GM12878 (cell line): ENCODE measurements at regions not wholly inside any gene's neighbourhood (a gene's known extent, or its start where the extent isn't known, plus 50 kb on each side); places are given as distances from the start of the nearest gene placed in this dataset.

Source experiments
- ATAC-seq: fragments of 200-7000 bp; cut with Tn5 transposase; 3 replicates; pipeline ENCODE4 v1.9.1; 2020; ENCODE audit warnings: mild to moderate bottlenecking, moderate library complexity
- BruUV-seq: library from RNA; stranded (reverse); fragments of 400-500 nt; replicated peaks from 2 replicates; lab custom pipeline; 2021; lab: Mats Ljungman, UMichigan
- CTCF ChIA-PET: fragments of 300-600 bp; sonication (Branson Sonifier 250); formaldehyde crosslinking; extraction: SDS; loops from one replicate; lab custom pipeline; 2021; ENCODE audit warnings: inconsistent platforms; lab: Yijun Ruan, JAX
- POLR2A ChIA-PET: fragments of 350-600 bp; formaldehyde crosslinking; extraction: SDS; loops from one replicate; lab custom pipeline; 2021; ENCODE audit warnings: inconsistent platforms; lab: Charles Lee
- RAD21 ChIA-PET: fragments of 300-600 bp; sonication (Branson Sonifier 250); formaldehyde crosslinking; loops from one replicate; lab custom pipeline; 2023; ENCODE audit warnings: antibody characterized with exemption; ENCODE audit not compliant: unreplicated experiment; lab: Charles Lee
- SMC1A ChIA-PET: fragments of 300-600 bp; sonication (Branson Sonifier 250); formaldehyde crosslinking; loops from one replicate; lab custom pipeline; 2023; ENCODE audit not compliant: unreplicated experiment, uncharacterized antibody; lab: Charles Lee
- DNase-seq: peaks from one replicate; pipeline ENCODE4 v3.0.0-alpha.2; 2011; ENCODE audit warnings: low read depth, low spot score
- FAIRE-seq: peaks from 3 replicates; lab custom pipeline; 2011; peaks lifted over from hg19 to GRCh38; lab: Jason Lieb, UNC
- H2AFZ ChIP-seq: 2 replicates; pipeline ENCODE4 v1.6.0; 2011; ENCODE audit warnings: low read depth, low read length, control low read depth; ENCODE audit not compliant: control insufficient read depth
- H3K27ac ChIP-seq: 2 replicates; pipeline ENCODE4 v1.5.1; 2011; ENCODE audit warnings: control low read depth; ENCODE audit not compliant: control insufficient read depth, insufficient read depth
- H3K27me3 ChIP-seq, 2 experiments: replicated peaks in 1 of 2; 2 replicates each; pipeline versions ENCODE4 v1.6.0 to v1.6.1; 2011; ENCODE audit warnings: low read length in 1 of 2; ENCODE audit not compliant: control insufficient read depth in 2 of 2, insufficient read depth in 2 of 2
- H3K36me3 ChIP-seq, 2 experiments: 2 replicates each; pipeline ENCODE4 v1.5.1; 2011; ENCODE audit warnings: low read length in 1 of 2; ENCODE audit not compliant: control insufficient read depth in 2 of 2, insufficient read depth in 2 of 2
- H3K4me1 ChIP-seq: 2 replicates; pipeline ENCODE4 v1.6.1; 2011; ENCODE audit warnings: mild to moderate bottlenecking, low read length, moderate library complexity, mixed read lengths; ENCODE audit not compliant: control insufficient read depth, insufficient read depth
- H3K4me2 ChIP-seq: 2 replicates; pipeline ENCODE4 v1.6.0; 2011; ENCODE audit warnings: control low read depth; ENCODE audit not compliant: control insufficient read depth, insufficient read depth
- H3K4me3 ChIP-seq: fragments of 200-600 bp; sonication (generic); 2 replicates; pipeline ENCODE4 v1.5.1; 2016
- H3K79me2 ChIP-seq: 2 replicates; pipeline ENCODE4 v1.6.0; 2011; ENCODE audit warnings: low read length; ENCODE audit not compliant: control insufficient read depth, insufficient read depth
- H3K9ac ChIP-seq: 2 replicates; pipeline ENCODE4 v1.8.0; 2011; ENCODE audit warnings: low read length, control low read depth, mixed read lengths; ENCODE audit not compliant: control insufficient read depth, insufficient read depth
- H3K9me3 ChIP-seq: replicated peaks from 3 replicates; pipeline ENCODE4 v1.5.1; 2011; ENCODE audit warnings: mild to moderate bottlenecking, low read length; ENCODE audit not compliant: control insufficient read depth, insufficient read depth
- H4K20me1 ChIP-seq: 2 replicates; pipeline ENCODE4 v1.6.0; 2011; ENCODE audit not compliant: control insufficient read depth, insufficient read depth
- CHD4 ChIP-seq: fragments of 200-600 bp; sonication (generic); IDR thresholded peaks from 2 replicates; pipeline ENCODE4 v1.6.1; 2016; ENCODE audit warnings: mild to moderate bottlenecking
- ETV6 ChIP-seq, 2 experiments: fragments of 450-650 bp in 1 of 2; IDR thresholded peaks in 1 of 2; conservative IDR thresholded peaks in 1 of 2; 2 replicates each; pipeline ENCODE4 v1.6.1; 2014; ENCODE audit warnings: antibody characterized with exemption in 1 of 2, borderline replicate concordance in 1 of 2, low read depth in 1 of 2, mild to moderate bottlenecking in 1 of 2, moderate library complexity in 1 of 2
- GABPA ChIP-seq: IDR thresholded peaks from 2 replicates; pipeline ENCODE4 v1.6.1; 2014; ENCODE audit warnings: antibody characterized with exemption, low read depth, mild to moderate bottlenecking, inconsistent platforms
- JUND ChIP-seq: IDR thresholded peaks from 2 replicates; pipeline ENCODE4 v1.6.1; 2012; ENCODE audit warnings: low read depth, mild to moderate bottlenecking, low read length, improper control_type of control experiment, moderate library complexity
- ZBTB4 ChIP-seq: fragments of 450-650 bp; formaldehyde crosslinking; IDR thresholded peaks from 2 replicates; pipeline ENCODE4 v1.4.0; 2022; ENCODE audit warnings: mild to moderate bottlenecking, moderate library complexity
- WGBS: methylation state at CpG from one replicate; pipeline ENCODE4 v1.1.6; 2016; ENCODE audit warnings: low lambda C conversion rate; ENCODE audit not compliant: insufficient replicate concordance, insufficient coverage; ENCODE audit errors: missing lambda C conversion rate; 5-methylcytosine and 5-hydroxymethylcytosine counted together
- in situ Hi-C: fragments of 300-500 bp; cut with MboI; formaldehyde crosslinking; loops from 9 replicates; pipeline ENCODE4 v1.14.3; 2018; ENCODE audit warnings: mixed read lengths
- intact Hi-C: fragments of 100-400 bp; cut with micrococcal nuclease; formaldehyde crosslinking; loops from one replicate; pipeline ENCODE4 v1.14.2; 2022; ENCODE audit not compliant: unreplicated experiment
- TF ChIP-seq, protein P1 (sequence below): IDR thresholded peaks from 2 replicates; pipeline ENCODE4 v1.6.1; 2012; ENCODE audit warnings: low read depth, low read length, improper control_type of control experiment

DNA sequence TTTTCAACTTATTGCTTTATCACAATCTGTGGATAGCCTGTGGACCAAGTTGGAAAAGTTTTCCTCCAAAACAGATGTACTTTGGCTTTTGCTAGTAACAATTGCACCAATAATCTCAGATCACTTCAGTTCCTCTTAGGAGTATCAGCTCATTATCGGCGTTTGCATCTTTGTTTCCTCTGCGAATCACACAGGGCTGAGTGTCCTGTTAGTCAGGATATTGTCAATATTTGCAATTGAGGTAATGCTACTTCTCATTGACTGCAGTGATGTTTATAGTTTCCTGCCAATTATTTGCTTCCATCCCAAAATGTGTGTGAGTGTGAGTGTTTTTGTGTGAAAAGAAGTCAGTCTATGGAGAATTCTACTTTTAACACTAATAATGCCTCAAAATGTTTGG is 545.0 kb downstream of the SI start:
- TF ChIP-seq GABPA (no peak), ZBTB4 (no peak), ETV6 (conservative IDR thresholded peaks at IDR 0.05 in 1 of 2, IDR thresholded peaks at IDR 0.05 in 1 of 2; ENCODE audit: borderline replicate concordance in 1 of 2, low read depth in 1 of 2) (no peak), JUND (no peak), CHD4 (no peak)
- TF ChIP-seq, protein P1, sequence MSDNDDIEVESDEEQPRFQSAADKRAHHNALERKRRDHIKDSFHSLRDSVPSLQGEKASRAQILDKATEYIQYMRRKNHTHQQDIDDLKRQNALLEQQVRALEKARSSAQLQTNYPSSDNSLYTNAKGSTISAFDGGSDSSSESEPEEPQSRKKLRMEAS = no peak
- TF ChIP-seq, all 136 proteins: peak for 0
- Histone ChIP-seq H2AFZ (no peak overlapping the region), H3K4me2 (no peak overlapping the region), H3K4me1 (no peaks in the 10 kb centered on the region), H3K9me3 (no peaks in the 10 kb centered on the region), H3K27ac (no peak overlapping the region), H3K36me3 (no peaks in the 10 kb centered on the region), H4K20me1 (no peaks in the 10 kb centered on the region), H3K4me3 (no peak overlapping the region), H3K27me3 (no peaks in the 10 kb centered on the region), H3K9ac (no peak overlapping the region), H3K79me2 (no peaks in the 10 kb centered on the region)
- no TSS peak for BruUV-seq
- no peak for FAIRE-seq
- ChIA-PET CTCF (no interaction called here), RAD21 (no interaction called here), SMC1A (no interaction called here), POLR2A (no interaction called here)
- in situ Hi-C loops = no loop called here
- DNase-seq = no peak
- 27% methylated on average over 3 of the region's 3 CpGs for WGBS
- intact Hi-C loops = no loop called here
- ATAC-seq = no peak
